IMR-90 (cell line): ENCODE measurements at regions not wholly inside any gene's neighbourhood (a gene's known extent, or its start where the extent isn't known, plus 50 kb on each side); places are given as distances from the start of the nearest gene placed in this dataset.

Source experiments
- ATAC-seq: fragments of 200-7000 bp; cut with Tn5 transposase; 2 replicates; pipeline ENCODE4 v1.9.1; 2020; ENCODE audit warnings: low read depth, mild to moderate bottlenecking, moderate library complexity
- BruUV-seq: library from RNA; stranded (reverse); fragments of 400-500 nt; replicated peaks from 2 replicates; lab custom pipeline; 2021; lab: Mats Ljungman, UMichigan
- CTCF ChIA-PET: fragments of 300-600 bp; formaldehyde crosslinking; extraction: SDS; loops from one replicate; lab custom pipeline; 2021; ENCODE audit warnings: antibody characterized with exemption; lab: Yijun Ruan, JAX
- POLR2A ChIA-PET: fragments of 300-600 bp; sonication (Branson Sonifier 250); formaldehyde crosslinking; loops from one replicate; lab custom pipeline; 2022; ENCODE audit warnings: antibody characterized with exemption; ENCODE audit not compliant: unreplicated experiment; lab: Charles Lee
- DNase-seq: peaks from one replicate; pipeline ENCODE4 v3.0.0; 2013
- H2AFZ ChIP-seq: replicated peaks from 2 replicates; pipeline ENCODE3; 2013; ENCODE audit warnings: low read length, mild to moderate bottlenecking; ENCODE audit not compliant: poor library complexity
- H2AK5ac ChIP-seq: 2 replicates; pipeline ENCODE4 v1.6.1; 2013; ENCODE audit warnings: low read depth, low read length, inconsistent platforms
- H2AK9ac ChIP-seq: replicated peaks from 2 replicates; pipeline ENCODE3; 2013; ENCODE audit warnings: mild to moderate bottlenecking, low read depth, low read length, moderate library complexity; ENCODE audit not compliant: poor library complexity
- H2BK120ac ChIP-seq: 2 replicates; pipeline ENCODE4 v1.6.1; 2013; ENCODE audit warnings: low read depth, low read length, inconsistent platforms
- H2BK15ac ChIP-seq: 3 replicates; pipeline ENCODE4 v1.6.1; 2013; ENCODE audit warnings: low read depth, low read length, inconsistent platforms
- H2BK20ac ChIP-seq: 2 replicates; pipeline ENCODE4 v1.6.1; 2013; ENCODE audit warnings: low read depth, mild to moderate bottlenecking, inconsistent platforms, low read length, moderate library complexity
- H2BK5ac ChIP-seq: 2 replicates; pipeline ENCODE4 v1.6.1; 2013; ENCODE audit warnings: mild to moderate bottlenecking, low read depth, low read length, inconsistent platforms; ENCODE audit not compliant: poor library complexity, severe bottlenecking
- H3K14ac ChIP-seq: replicated peaks from 2 replicates; pipeline ENCODE4 v1.6.1; 2013; ENCODE audit warnings: low read depth, low read length, inconsistent platforms
- H3K18ac ChIP-seq: 2 replicates; pipeline ENCODE4 v1.6.1; 2013; ENCODE audit warnings: low read depth, low read length, control low read depth
- H3K23ac ChIP-seq: 2 replicates; pipeline ENCODE4 v1.6.1; 2013; ENCODE audit warnings: low read depth, low read length, inconsistent platforms
- H3K27ac ChIP-seq: 2 replicates; pipeline ENCODE4 v1.5.1; 2013; ENCODE audit warnings: mild to moderate bottlenecking, control low read depth, low read length; ENCODE audit not compliant: insufficient read depth
- H3K27me3 ChIP-seq: 2 replicates; pipeline ENCODE4 v1.6.1; 2013; ENCODE audit warnings: low read length; ENCODE audit not compliant: control insufficient read depth, insufficient read depth
- H3K36me3 ChIP-seq: 2 replicates; pipeline ENCODE4 v1.6.1; 2013; ENCODE audit warnings: low read length, mixed read lengths; ENCODE audit not compliant: control insufficient read depth, insufficient read depth
- H3K4ac ChIP-seq: 2 replicates; pipeline ENCODE4 v1.6.1; 2013; ENCODE audit warnings: low read depth, low read length, inconsistent platforms
- H3K4me1 ChIP-seq: 2 replicates; pipeline ENCODE4 v1.6.1; 2013; ENCODE audit warnings: low read length, mixed read lengths; ENCODE audit not compliant: control insufficient read depth, insufficient read depth
- H3K4me2 ChIP-seq: 2 replicates; pipeline ENCODE4 v1.6.1; 2013; ENCODE audit warnings: low read depth, mild to moderate bottlenecking, control low read depth, low read length, moderate library complexity
- H3K4me3 ChIP-seq: 2 replicates; pipeline ENCODE4 v1.5.1; 2013; ENCODE audit warnings: low read depth, mild to moderate bottlenecking, control low read depth, low read length, moderate library complexity; ENCODE audit not compliant: insufficient read depth
- H3K56ac ChIP-seq: 2 replicates; pipeline ENCODE4 v1.6.1; 2013; ENCODE audit warnings: low read length, inconsistent platforms; ENCODE audit not compliant: insufficient read depth; ENCODE audit errors: extremely low read depth
- H3K79me1 ChIP-seq, 2 experiments: 2 replicates each; pipeline ENCODE4 v1.6.1; 2013; ENCODE audit warnings: low read length in 2 of 2, inconsistent platforms in 1 of 2, low read depth in 1 of 2
- H3K9ac ChIP-seq: 2 replicates; pipeline ENCODE4 v1.6.1; 2013; ENCODE audit warnings: low read depth, low read length, control low read depth
- H3K9me1 ChIP-seq: 2 replicates; pipeline ENCODE4 v1.6.1; 2013; ENCODE audit warnings: low read length, inconsistent platforms; ENCODE audit not compliant: insufficient read depth
- H3K9me3 ChIP-seq: 2 replicates; pipeline ENCODE4 v1.6.1; 2013; ENCODE audit warnings: low read length; ENCODE audit not compliant: control insufficient read depth, insufficient read depth
- H4K20me1 ChIP-seq: 2 replicates; pipeline ENCODE4 v1.6.1; 2013; ENCODE audit warnings: low read length, inconsistent platforms; ENCODE audit not compliant: insufficient read depth
- H4K5ac ChIP-seq: 2 replicates; pipeline ENCODE4 v1.6.1; 2013; ENCODE audit warnings: mild to moderate bottlenecking, low read depth, low read length, control low read depth
- H4K8ac ChIP-seq, 2 experiments: 2 replicates each; pipeline ENCODE4 v1.6.1; 2013; ENCODE audit warnings: low read depth in 2 of 2, low read length in 2 of 2, control low read depth in 1 of 2, inconsistent platforms in 1 of 2
- H4K91ac ChIP-seq: 2 replicates; pipeline ENCODE4 v1.6.1; 2013; ENCODE audit warnings: low read depth, low read length, inconsistent platforms; ENCODE audit not compliant: insufficient read depth
- BHLHE40 ChIP-seq: fragments of 150-350 bp; IDR thresholded peaks from 2 replicates; pipeline ENCODE4 v1.6.1; 2016; ENCODE audit warnings: mild to moderate bottlenecking, low read depth, low read length
- CEBPB ChIP-seq: IDR thresholded peaks from 2 replicates; pipeline ENCODE4 v1.6.1; 2012; ENCODE audit warnings: low read depth, low read length, improper control_type of control experiment
- CHD1 ChIP-seq: IDR thresholded peaks from 2 replicates; pipeline ENCODE4 v1.6.1; 2012; ENCODE audit warnings: low read depth, low read length, improper control_type of control experiment
- FOS ChIP-seq: fragments of 150-350 bp; IDR thresholded peaks from 2 replicates; pipeline ENCODE4 v1.6.1; 2016; ENCODE audit warnings: low read depth, low read length
- MAFK ChIP-seq: IDR thresholded peaks from 2 replicates; pipeline ENCODE4 v1.6.1; 2012; ENCODE audit warnings: low read depth, low read length, improper control_type of control experiment
- MAZ ChIP-seq: IDR thresholded peaks from 2 replicates; pipeline ENCODE4 v1.6.1; 2012; ENCODE audit warnings: low read depth, mild to moderate bottlenecking, low read length, improper control_type of control experiment, moderate library complexity, borderline replicate concordance
- MXI1 ChIP-seq: IDR thresholded peaks from 2 replicates; pipeline ENCODE4 v1.6.1; 2012; ENCODE audit warnings: low read depth, mild to moderate bottlenecking, low read length, moderate library complexity, borderline replicate concordance
- NFE2L2 ChIP-seq: fragments of 150-350 bp; IDR thresholded peaks from 2 replicates; pipeline ENCODE4 v1.6.1; 2016; ENCODE audit warnings: low read depth, mild to moderate bottlenecking, low read length
- POLR2A ChIP-seq: IDR thresholded peaks from 2 replicates; pipeline ENCODE4 v1.6.1; 2012; ENCODE audit warnings: mild to moderate bottlenecking, low read depth, low read length
- RAD21 ChIP-seq: IDR thresholded peaks from 2 replicates; pipeline ENCODE4 v1.6.1; 2012; ENCODE audit warnings: low read length, improper control_type of control experiment
- RCOR1 ChIP-seq: IDR thresholded peaks from 2 replicates; pipeline ENCODE4 v1.6.1; 2012; ENCODE audit warnings: mild to moderate bottlenecking, low read length, improper control_type of control experiment; ENCODE audit not compliant: insufficient replicate concordance
- RFX5 ChIP-seq: IDR thresholded peaks from 2 replicates; pipeline ENCODE4 v1.8.0; 2012; ENCODE audit warnings: low read depth, mild to moderate bottlenecking, low read length, moderate library complexity
- SMC3 ChIP-seq: fragments of 150-350 bp; IDR thresholded peaks from 2 replicates; pipeline ENCODE4 v1.6.1; 2016; ENCODE audit warnings: low read depth, mild to moderate bottlenecking, antibody characterized with exemption, low read length, moderate library complexity
- WGBS, 2 experiments: methylation state at CpG; one replicate each; pipeline versions ENCODE4 v1.1.5 to v1.1.7; 2013; ENCODE audit warnings: missing lambda C conversion rate in 2 of 2; ENCODE audit not compliant: insufficient read length in 1 of 2; ENCODE audit errors: extremely low coverage in 2 of 2; 5-methylcytosine and 5-hydroxymethylcytosine counted together
- dilution Hi-C: fragments of 300-500 bp; cut with HindIII; formaldehyde crosslinking; loops from one replicate; pipeline ENCODE4 v1.14.3; 2018; ENCODE audit warnings: low sequenced_read_pairs; ENCODE audit not compliant: unreplicated experiment
- in situ Hi-C: fragments of 300-500 bp; cut with MboI; formaldehyde crosslinking; loops from 3 replicates; pipeline ENCODE4 v1.14.3; 2019; ENCODE audit warnings: low sequenced_read_pairs, inconsistent platforms, mixed read lengths
- intact Hi-C: fragments of 100-400 bp; cut with micrococcal nuclease; formaldehyde crosslinking; loops from 2 replicates; pipeline ENCODE4 v1.10.0; 2022
- TF ChIP-seq, protein P1 (sequence below): conservative IDR thresholded peaks from 2 replicates; pipeline ENCODE4 v1.5.1; 2012; ENCODE audit warnings: mild to moderate bottlenecking, low read depth, low read length, improper control_type of control experiment
- TF ChIP-seq, protein P2 (sequence below): fragments of 150-350 bp; IDR thresholded peaks from 2 replicates; pipeline ENCODE4 v1.6.1; 2017; ENCODE audit warnings: mild to moderate bottlenecking, antibody characterized with exemption, low read length, low read depth
- TF ChIP-seq, protein P3 (sequence below): fragments of 150-350 bp; IDR thresholded peaks from 2 replicates; pipeline ENCODE4 v1.6.1; 2016; ENCODE audit warnings: low read depth, mild to moderate bottlenecking, low read length, moderate library complexity, borderline replicate concordance

DNA sequence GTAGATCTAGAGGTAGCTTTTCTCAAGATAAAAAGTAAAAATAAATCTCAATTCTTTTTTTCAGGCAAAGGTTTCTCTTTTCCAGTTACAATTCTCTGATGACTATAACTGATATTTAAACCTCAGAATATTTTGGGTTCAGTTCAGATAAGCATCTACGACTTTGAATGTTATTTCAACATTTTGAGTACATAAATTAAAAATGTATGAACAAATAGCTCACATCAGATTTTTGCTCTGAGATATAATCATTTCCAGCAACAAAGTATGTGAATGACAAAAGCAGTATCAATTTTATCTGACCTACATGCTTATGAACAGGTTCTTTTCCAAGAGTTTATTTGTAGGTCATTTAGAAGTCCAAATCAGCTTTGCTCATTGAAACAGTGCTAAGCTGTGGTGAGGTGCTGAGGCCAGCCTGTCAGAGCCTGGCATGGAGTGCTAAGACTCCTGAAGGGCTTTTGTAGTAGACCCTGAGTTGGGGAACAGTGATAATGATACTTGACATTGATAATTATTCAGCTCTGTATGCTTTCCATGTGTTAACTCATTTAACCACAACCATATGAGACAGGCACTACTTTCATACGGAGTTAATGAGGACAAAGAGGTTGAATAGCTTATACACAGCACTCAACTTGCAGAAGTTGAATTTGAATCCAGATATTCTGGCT lies 205.0 kb upstream of the DCN start:
- no peak for DNase-seq
- in situ Hi-C loops: loop anchor here (5.0 to 10.0 kb wide), 3 partner anchors 757 to 1257 kb away; partner anchors contain the start of gene BTG1
- no peak overlapping the region for H4K5ac ChIP-seq

More for the DNA sequence above, 205.0 kb upstream of the DCN start:
- no peak overlapping the region for H3K27ac ChIP-seq
- ChIA-PET POLR2A (no interaction called here), CTCF (interaction anchor here (0.5 to 0.8 kb wide), 2 partner anchors 10 to 590 kb away, joined by 3 read pairs; no protein-coding TSS in a partner anchor)
- dilution Hi-C loops: no loop called here
- H3K36me3 ChIP-seq: no peaks in the 10 kb centered on the region
- ATAC-seq: no peak
- H3K27me3 ChIP-seq: peaks cover 17% of the 10 kb centered on the region
- H3K9ac ChIP-seq: no peak overlapping the region
- 0 out of 2 replicates have a peak, but pooled peaks cover 1% of the 10 kb centered on the region for H3K9me3 ChIP-seq
- no peak overlapping the region for H3K4ac ChIP-seq
- H2AFZ ChIP-seq: no peak overlapping the region
- no peak overlapping the region for H3K14ac ChIP-seq
- intact Hi-C loops: loop anchor here (10.0 kb wide), 2 partner anchors 387 to 1017 kb away; no protein-coding TSS in a partner anchor
- H3K79me1 ChIP-seq: no peaks in the 10 kb centered on the region
- no peaks in the 10 kb centered on the region for H3K9me1 ChIP-seq
- no peaks in the 10 kb centered on the region for H4K20me1 ChIP-seq
- H4K8ac ChIP-seq: no peak overlapping the region
- H2AK9ac ChIP-seq: no peak overlapping the region
- BruUV-seq: no TSS peak
- H3K4me3 ChIP-seq: no peak overlapping the region
- no peak overlapping the region for H2AK5ac ChIP-seq
- no peak overlapping the region for H3K18ac ChIP-seq
- no peak overlapping the region for H3K4me2 ChIP-seq
- H2BK120ac ChIP-seq: no peak overlapping the region
- H3K4me1 ChIP-seq: no peaks in the 10 kb centered on the region
- H2BK5ac ChIP-seq: no peak overlapping the region
- WGBS, 2 experiments: no CpG with 5 or more reads among the region's 2 CpGs
- no peak overlapping the region for H3K23ac ChIP-seq
- TF ChIP-seq CEBPB (no peak), RAD21 (no peak), RCOR1 (no peak), MAZ (no peak), SMC3 (no peak), POLR2A (no peak), NFE2L2 (no peak), BHLHE40 (no peak), CHD1 (no peak), MXI1 (no peak), FOS (no peak), RFX5 (no peak), MAFK (no peak)
- TF ChIP-seq, protein P1, sequence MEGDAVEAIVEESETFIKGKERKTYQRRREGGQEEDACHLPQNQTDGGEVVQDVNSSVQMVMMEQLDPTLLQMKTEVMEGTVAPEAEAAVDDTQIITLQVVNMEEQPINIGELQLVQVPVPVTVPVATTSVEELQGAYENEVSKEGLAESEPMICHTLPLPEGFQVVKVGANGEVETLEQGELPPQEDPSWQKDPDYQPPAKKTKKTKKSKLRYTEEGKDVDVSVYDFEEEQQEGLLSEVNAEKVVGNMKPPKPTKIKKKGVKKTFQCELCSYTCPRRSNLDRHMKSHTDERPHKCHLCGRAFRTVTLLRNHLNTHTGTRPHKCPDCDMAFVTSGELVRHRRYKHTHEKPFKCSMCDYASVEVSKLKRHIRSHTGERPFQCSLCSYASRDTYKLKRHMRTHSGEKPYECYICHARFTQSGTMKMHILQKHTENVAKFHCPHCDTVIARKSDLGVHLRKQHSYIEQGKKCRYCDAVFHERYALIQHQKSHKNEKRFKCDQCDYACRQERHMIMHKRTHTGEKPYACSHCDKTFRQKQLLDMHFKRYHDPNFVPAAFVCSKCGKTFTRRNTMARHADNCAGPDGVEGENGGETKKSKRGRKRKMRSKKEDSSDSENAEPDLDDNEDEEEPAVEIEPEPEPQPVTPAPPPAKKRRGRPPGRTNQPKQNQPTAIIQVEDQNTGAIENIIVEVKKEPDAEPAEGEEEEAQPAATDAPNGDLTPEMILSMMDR: no peak
- TF ChIP-seq, protein P2, sequence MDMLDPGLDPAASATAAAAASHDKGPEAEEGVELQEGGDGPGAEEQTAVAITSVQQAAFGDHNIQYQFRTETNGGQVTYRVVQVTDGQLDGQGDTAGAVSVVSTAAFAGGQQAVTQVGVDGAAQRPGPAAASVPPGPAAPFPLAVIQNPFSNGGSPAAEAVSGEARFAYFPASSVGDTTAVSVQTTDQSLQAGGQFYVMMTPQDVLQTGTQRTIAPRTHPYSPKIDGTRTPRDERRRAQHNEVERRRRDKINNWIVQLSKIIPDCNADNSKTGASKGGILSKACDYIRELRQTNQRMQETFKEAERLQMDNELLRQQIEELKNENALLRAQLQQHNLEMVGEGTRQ: no peak
- TF ChIP-seq, protein P3, sequence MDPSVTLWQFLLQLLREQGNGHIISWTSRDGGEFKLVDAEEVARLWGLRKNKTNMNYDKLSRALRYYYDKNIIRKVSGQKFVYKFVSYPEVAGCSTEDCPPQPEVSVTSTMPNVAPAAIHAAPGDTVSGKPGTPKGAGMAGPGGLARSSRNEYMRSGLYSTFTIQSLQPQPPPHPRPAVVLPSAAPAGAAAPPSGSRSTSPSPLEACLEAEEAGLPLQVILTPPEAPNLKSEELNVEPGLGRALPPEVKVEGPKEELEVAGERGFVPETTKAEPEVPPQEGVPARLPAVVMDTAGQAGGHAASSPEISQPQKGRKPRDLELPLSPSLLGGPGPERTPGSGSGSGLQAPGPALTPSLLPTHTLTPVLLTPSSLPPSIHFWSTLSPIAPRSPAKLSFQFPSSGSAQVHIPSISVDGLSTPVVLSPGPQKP: no peak
- no peak overlapping the region for H3K56ac ChIP-seq
- H2BK20ac ChIP-seq: no peak overlapping the region
- H4K91ac ChIP-seq: no peak overlapping the region
- no peak overlapping the region for H2BK15ac ChIP-seq
